Endodermal cell (in vitro differentiated cells): ENCODE measurements at regions not wholly inside any gene's neighbourhood (a gene's known extent, or its start where the extent isn't known, plus 50 kb on each side); places are given as distances from the start of the nearest gene placed in this dataset.
A peak's percentile ranks its signal among the peaks of the same experiment; 100 is the strongest.

Experiments used
- DNase-seq: peaks from one replicate; pipeline ENCODE4 v3.0.0-alpha.2; 2017
- H3K27ac ChIP-seq: 2 replicates; pipeline ENCODE4 v1.5.1; 2013; ENCODE audit warnings: mild to moderate bottlenecking, low read depth, low read length, moderate library complexity
- H3K27me3 ChIP-seq: 2 replicates; pipeline ENCODE4 v1.6.1; 2013; ENCODE audit warnings: mild to moderate bottlenecking, low read length, moderate library complexity; ENCODE audit not compliant: insufficient read depth, control insufficient read depth, poor library complexity, severe bottlenecking
- H3K36me3 ChIP-seq: 2 replicates; pipeline ENCODE4 v1.7.0; 2013; ENCODE audit warnings: mild to moderate bottlenecking, low read length, moderate library complexity; ENCODE audit not compliant: control insufficient read depth, insufficient read depth
- H3K4me1 ChIP-seq: one replicate; pipeline ENCODE4 v1.7.0; 2013; ENCODE audit warnings: low read length; ENCODE audit not compliant: control insufficient read depth, insufficient read depth
- H3K4me3 ChIP-seq: 2 replicates; pipeline ENCODE4 v1.5.1; 2013; ENCODE audit warnings: mild to moderate bottlenecking, low read length, moderate library complexity
- H3K9ac ChIP-seq: 2 replicates; pipeline ENCODE4 v1.6.1; 2013; ENCODE audit warnings: mild to moderate bottlenecking, low read length, moderate library complexity; ENCODE audit not compliant: poor library complexity, severe bottlenecking; ENCODE audit errors: extremely low read depth
- H3K9me3 ChIP-seq: 2 replicates; pipeline ENCODE4 v1.6.1; 2013; ENCODE audit warnings: mild to moderate bottlenecking, low read length, moderate library complexity; ENCODE audit not compliant: control insufficient read depth
- H3K27ac Mint-ChIP-seq: 2 replicates; pipeline ENCODE4 v1.8.0; 2020; ENCODE audit warnings: mixed read lengths
- H3K27me3 Mint-ChIP-seq: 2 replicates; pipeline ENCODE4 v1.8.0; 2021; ENCODE audit warnings: mild to moderate bottlenecking, mixed read lengths; ENCODE audit not compliant: insufficient read depth
- H3K36me3 Mint-ChIP-seq: 2 replicates; pipeline ENCODE4 v1.8.0; 2020; ENCODE audit warnings: low read depth, mixed read lengths
- H3K4me1 Mint-ChIP-seq: 2 replicates; pipeline ENCODE4 v1.8.0; 2020; ENCODE audit warnings: mixed read lengths
- H3K4me3 Mint-ChIP-seq: 2 replicates; pipeline ENCODE4 v1.8.0; 2020; ENCODE audit warnings: mild to moderate bottlenecking, moderate library complexity, mixed read lengths
- H3K9me3 Mint-ChIP-seq: 2 replicates; pipeline ENCODE4 v1.8.0; 2020; ENCODE audit warnings: mild to moderate bottlenecking, mixed read lengths
- WGBS, 2 experiments: methylation state at CpG; one replicate each; pipeline versions ENCODE4 v1.1.5 to v1.1.7; 2013; ENCODE audit warnings: missing lambda C conversion rate in 2 of 2, mixed read lengths in 1 of 2; ENCODE audit not compliant: insufficient coverage in 1 of 2, insufficient read length in 1 of 2; 5-methylcytosine and 5-hydroxymethylcytosine counted together
- TF ChIP-seq, protein P1 (sequence below): fragments of 200-600 bp; sonication (generic); conservative IDR thresholded peaks from 2 replicates; pipeline ENCODE4 v1.5.0; 2021; ENCODE audit warnings: antibody characterized with exemption, mild to moderate bottlenecking

DNA sequence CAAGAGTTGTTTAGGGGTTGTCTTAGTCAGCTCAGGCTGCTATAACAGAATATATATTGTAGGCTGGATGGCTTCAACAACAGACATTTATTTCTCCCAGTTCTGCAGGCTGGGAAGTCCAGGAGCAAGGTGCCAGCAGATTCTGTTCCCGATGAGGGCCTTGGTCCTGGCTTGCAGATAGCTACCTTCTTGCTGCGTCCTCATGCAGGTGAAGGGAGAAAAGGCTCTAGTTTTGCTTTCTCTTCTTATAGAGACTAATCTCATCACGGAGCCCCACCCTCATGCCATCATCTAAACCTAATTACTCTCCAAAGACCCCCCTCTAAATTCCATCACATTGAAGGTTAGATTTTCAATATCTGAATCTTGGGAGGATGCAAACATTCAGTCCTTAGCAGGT, 246.0 kb upstream of the ANKRD55 start:
- Histone ChIP-seq H3K4me1 (peaks cover 5% of the 10 kb centered on the region), H3K9me3 (peaks cover 6% of the 10 kb centered on the region), H3K27ac (no peak overlapping the region), H3K4me3 (no peak overlapping the region), H3K27me3 (no peaks in the 10 kb centered on the region), H3K36me3 (no peaks in the 10 kb centered on the region), H3K9ac (no peak overlapping the region)
- Mint-ChIP-seq H3K4me1 (peaks cover 17% of the 10 kb centered on the region), H3K4me3 (no peak overlapping the region), H3K36me3 (no peaks in the 10 kb centered on the region), H3K9me3 (peaks cover 4% of the 10 kb centered on the region), H3K27ac (no peak overlapping the region), H3K27me3 (peaks cover 24% of the 10 kb centered on the region)
- DNase-seq = no peak
- TF ChIP-seq, protein P1, sequence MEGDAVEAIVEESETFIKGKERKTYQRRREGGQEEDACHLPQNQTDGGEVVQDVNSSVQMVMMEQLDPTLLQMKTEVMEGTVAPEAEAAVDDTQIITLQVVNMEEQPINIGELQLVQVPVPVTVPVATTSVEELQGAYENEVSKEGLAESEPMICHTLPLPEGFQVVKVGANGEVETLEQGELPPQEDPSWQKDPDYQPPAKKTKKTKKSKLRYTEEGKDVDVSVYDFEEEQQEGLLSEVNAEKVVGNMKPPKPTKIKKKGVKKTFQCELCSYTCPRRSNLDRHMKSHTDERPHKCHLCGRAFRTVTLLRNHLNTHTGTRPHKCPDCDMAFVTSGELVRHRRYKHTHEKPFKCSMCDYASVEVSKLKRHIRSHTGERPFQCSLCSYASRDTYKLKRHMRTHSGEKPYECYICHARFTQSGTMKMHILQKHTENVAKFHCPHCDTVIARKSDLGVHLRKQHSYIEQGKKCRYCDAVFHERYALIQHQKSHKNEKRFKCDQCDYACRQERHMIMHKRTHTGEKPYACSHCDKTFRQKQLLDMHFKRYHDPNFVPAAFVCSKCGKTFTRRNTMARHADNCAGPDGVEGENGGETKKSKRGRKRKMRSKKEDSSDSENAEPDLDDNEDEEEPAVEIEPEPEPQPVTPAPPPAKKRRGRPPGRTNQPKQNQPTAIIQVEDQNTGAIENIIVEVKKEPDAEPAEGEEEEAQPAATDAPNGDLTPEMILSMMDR = no peak
- WGBS, 2 experiments = 93 to 100% methylated on average over 1 to 3 of the region's 3 CpGs

DNA sequence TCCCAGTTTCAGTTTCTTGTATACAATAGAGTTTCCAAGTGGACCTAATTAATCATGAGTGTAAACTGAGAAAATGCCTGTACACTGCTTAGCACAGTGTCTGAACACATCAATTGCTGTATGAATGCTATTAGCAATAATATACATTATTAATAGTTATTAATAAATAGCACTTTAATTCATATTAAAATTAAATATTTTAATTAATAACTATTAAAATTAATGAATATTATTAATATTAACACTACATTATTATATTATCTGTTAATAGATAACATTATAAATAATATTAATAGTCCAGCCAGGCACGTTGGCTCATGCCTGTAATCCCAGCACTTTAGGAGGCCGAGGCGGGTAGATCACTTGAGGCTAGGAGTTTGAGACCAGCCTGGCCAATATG, 244.9 kb upstream of the ANKRD55 start:
- Mint-ChIP-seq H3K27ac (no peak overlapping the region), H3K36me3 (no peaks in the 10 kb centered on the region), H3K4me3 (no peak overlapping the region), H3K4me1 (peaks cover 17% of the 10 kb centered on the region), H3K9me3 (peaks cover 2% of the 10 kb centered on the region), H3K27me3 (peaks cover 22% of the 10 kb centered on the region)
- H3K4me3 ChIP-seq = no peak overlapping the region
- 98% methylated on average over 3 of the region's 3 CpGs; no CpG with 5 or more reads in 1 of the 2 experiments for WGBS, 2 experiments
- H3K27me3 ChIP-seq = no peaks in the 10 kb centered on the region
- peaks cover 2% of the 10 kb centered on the region for H3K9me3 ChIP-seq
- peaks cover 5% of the 10 kb centered on the region for H3K4me1 ChIP-seq
- H3K27ac ChIP-seq = no peak overlapping the region
- DNase-seq = no peak
- no peaks in the 10 kb centered on the region for H3K36me3 ChIP-seq
- TF ChIP-seq, protein P1 = no peak
- no peak overlapping the region for H3K9ac ChIP-seq

DNA sequence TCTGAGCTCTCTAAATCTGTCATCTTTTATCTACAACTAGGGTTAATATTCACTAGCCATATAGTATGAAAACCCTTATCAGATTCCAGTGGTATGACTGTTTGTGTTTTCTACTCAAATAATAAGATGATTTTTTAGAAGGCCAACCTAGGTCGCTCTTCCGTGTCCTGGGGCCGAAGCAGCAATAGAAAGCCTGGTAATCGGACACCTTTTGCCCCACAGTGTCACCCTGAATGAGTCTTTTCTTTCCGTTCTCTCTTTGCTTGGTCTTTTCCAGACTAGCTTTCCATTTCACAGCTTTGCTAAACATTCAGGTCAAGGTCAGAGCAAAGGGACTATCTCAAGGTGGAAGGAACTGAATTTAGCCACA, 243.3 kb upstream of the ANKRD55 start:
- peaks cover 10% of the 10 kb centered on the region for H3K27me3 Mint-ChIP-seq
- peak; percentile 6 for DNase-seq
- H3K4me1 Mint-ChIP-seq = peaks cover 17% of the 10 kb centered on the region
- Histone ChIP-seq H3K4me3 (no peak overlapping the region), H3K27me3 (no peaks in the 10 kb centered on the region), H3K27ac (no peak overlapping the region), H3K9me3 (no peaks in the 10 kb centered on the region), H3K36me3 (no peaks in the 10 kb centered on the region), H3K9ac (no peak overlapping the region), H3K4me1 (peaks cover 10% of the 10 kb centered on the region)
- 81 to 88% methylated on average over 5 of the region's 5 CpGs for WGBS, 2 experiments
- H3K9me3 Mint-ChIP-seq = no peaks in the 10 kb centered on the region
- H3K4me3 Mint-ChIP-seq = no peak overlapping the region
- H3K27ac Mint-ChIP-seq = no peak overlapping the region
- no peaks in the 10 kb centered on the region for H3K36me3 Mint-ChIP-seq
- TF ChIP-seq, protein P1 = no peak
